Colonic mucosa (tissue), 4 donors: ENCODE measurements at regions not wholly inside any gene's neighbourhood (a gene's known extent, or its start where the extent isn't known, plus 50 kb on each side); places are given as distances from the start of the nearest gene placed in this dataset.

Experiments
- DNase-seq: peaks from one replicate; pipeline ENCODE4 v3.0.0-alpha.2; 2020
- H3K27ac ChIP-seq: fragments of 200-600 bp; one replicate; pipeline ENCODE4 v1.8.0; 2021
- H3K27me3 ChIP-seq: fragments of 200-600 bp; one replicate; pipeline ENCODE4 v1.8.0; 2021
- H3K36me3 ChIP-seq: fragments of 200-600 bp; one replicate; pipeline ENCODE4 v1.8.0; 2021
- H3K4me1 ChIP-seq: fragments of 200-600 bp; one replicate; pipeline ENCODE4 v1.8.0; 2021; ENCODE audit warnings: mild to moderate bottlenecking
- H3K4me3 ChIP-seq: fragments of 200-600 bp; one replicate; pipeline ENCODE4 v1.8.0; 2021
- H3K9ac ChIP-seq, 2 donors: one replicate each; pipeline ENCODE4 v1.7.0; 2013; ENCODE audit warnings: control low read depth in 2 of 2, low read depth in 2 of 2, low read length in 2 of 2
- H3K9me3 ChIP-seq: fragments of 200-600 bp; one replicate; pipeline ENCODE4 v1.8.0; 2021
- CTCF ChIP-seq: fragments of 200-600 bp; IDR thresholded peaks from one replicate; pipeline ENCODE4 v1.8.0; 2022; ENCODE audit warnings: antibody characterized with exemption, mild to moderate bottlenecking
- intact Hi-C: fragments of 100-400 bp; cut with DNase I; formaldehyde crosslinking; loops from one replicate; pipeline ENCODE4 v1.14.1; 2022
- donor health status: healthy.
- donor health status: DM: no; HTN: no; CAD: no.
- donor health status: DM: no; HTN: no; CAD: no.

- no peaks in the 10 kb centered on the region for H3K36me3 ChIP-seq
- no peaks in the 10 kb centered on the region for H3K27me3 ChIP-seq
- no peak for DNase-seq
- no peaks in the 10 kb centered on the region for H3K9me3 ChIP-seq
- H3K9ac ChIP-seq = no peak overlapping the region
- H3K4me3 ChIP-seq = no peak overlapping the region
- no peak for TF ChIP-seq CTCF
- H3K4me1 ChIP-seq = no peaks in the 10 kb centered on the region
- intact Hi-C loops = no loop called here
- no peak overlapping the region for H3K27ac ChIP-seq
Observed at GRCh38 chr20:51255417-51255816, 232.5 kb upstream of the KCNG1 start.

GRCh38 chr20:51253280-51253679, 230.4 kb upstream of the KCNG1 start:
- Histone ChIP-seq H3K4me3 (no peak overlapping the region), H3K9me3 (no peaks in the 10 kb centered on the region), H3K36me3 (no peaks in the 10 kb centered on the region), H3K27me3 (no peaks in the 10 kb centered on the region), H3K4me1 (no peaks in the 10 kb centered on the region), H3K27ac (no peak overlapping the region), H3K9ac (no peak overlapping the region)
- intact Hi-C loops = no loop called here
- TF ChIP-seq CTCF = no peak
- no peak for DNase-seq

- Histone ChIP-seq H3K27me3 (no peaks in the 10 kb centered on the region), H3K36me3 (no peaks in the 10 kb centered on the region), H3K4me3 (no peak overlapping the region), H3K9me3 (no peaks in the 10 kb centered on the region), H3K27ac (no peak overlapping the region), H3K9ac (no peak overlapping the region), H3K4me1 (no peaks in the 10 kb centered on the region)
- intact Hi-C loops = no loop called here
- TF ChIP-seq CTCF = no peak
- no peak for DNase-seq
Observed at GRCh38 chr20:51249781-51250180, 226.9 kb upstream of the KCNG1 start.

- H3K27ac ChIP-seq = no peak overlapping the region
- H3K9me3 ChIP-seq = no peaks in the 10 kb centered on the region
- H3K4me1 ChIP-seq = no peaks in the 10 kb centered on the region
- H3K36me3 ChIP-seq = no peaks in the 10 kb centered on the region
- no peak overlapping the region for H3K9ac ChIP-seq
- TF ChIP-seq CTCF = no peak
- DNase-seq = no peak
- no peak overlapping the region for H3K4me3 ChIP-seq
- H3K27me3 ChIP-seq = no peaks in the 10 kb centered on the region
- intact Hi-C loops = no loop called here
Observed at GRCh38 chr20:51249215-51249614, 226.3 kb upstream of the KCNG1 start.

- no peak for DNase-seq
- no peaks in the 10 kb centered on the region for H3K9me3 ChIP-seq
Observed at GRCh38 chr20:51244466-51244865, 221.6 kb upstream of the KCNG1 start.

More at GRCh38 chr20:51244466-51244865, 221.6 kb upstream of the KCNG1 start:
- TF ChIP-seq CTCF = no peak
- no peak overlapping the region for H3K9ac ChIP-seq
- intact Hi-C loops = no loop called here
- no peaks in the 10 kb centered on the region for H3K36me3 ChIP-seq
- H3K4me1 ChIP-seq = no peaks in the 10 kb centered on the region
- H3K27ac ChIP-seq = no peak overlapping the region
- no peak overlapping the region for H3K4me3 ChIP-seq
- no peaks in the 10 kb centered on the region for H3K27me3 ChIP-seq
